ENCODE measurements at regions not wholly inside any gene's neighbourhood (a gene's known extent, or its start where the extent isn't known, plus 50 kb on each side); places are given as distances from the start of the nearest gene placed in this dataset.

GRCh38 chr6:105753207-105753606 lies 332.9 kb upstream of the PRDM1 start:
- no peak for DNase-seq

GRCh38 chr6:105750089-105750488 lies 336.0 kb upstream of the PRDM1 start:
- no peak for DNase-seq

GRCh38 chr6:105748737-105749161 lies 337.4 kb upstream of the PRDM1 start:
- DNase-seq, result no peak

GRCh38 chr6:105747823-105748405 lies 338.2 kb upstream of the PRDM1 start:
- no peak for DNase-seq

- DNase-seq, result peak; percentile 75
These were observed 339.6 kb upstream of the PRDM1 start for GRCh38 chr6:105746509-105746908.

- no peak for DNase-seq
These were observed 340.0 kb upstream of the PRDM1 start for GRCh38 chr6:105746130-105746505.

GRCh38 chr6:105745464-105746129 lies 340.5 kb upstream of the PRDM1 start:
- DNase-seq, result peak; percentile 59

GRCh38 chr6:105744815-105745214 lies 341.3 kb upstream of the PRDM1 start:
- peak; percentile 64 for DNase-seq

- no peak for DNase-seq
These were observed 338.2 kb upstream of the PREP start for GRCh38 chr6:105740946-105741645.

GRCh38 chr6:105739764-105740163 lies 336.9 kb upstream of the PREP start:
- no peak for DNase-seq

GRCh38 chr6:105733556-105734162 lies 330.8 kb upstream of the PREP start:
- peak; percentile 57 for DNase-seq

- DNase-seq, result no peak
These were observed 326.1 kb upstream of the PREP start for GRCh38 chr6:105728995-105729394.

GRCh38 chr6:105726902-105727655 lies 324.2 kb upstream of the PREP start:
- no peak for DNase-seq

GRCh38 chr6:105714846-105715245 lies 312.0 kb upstream of the PREP start:
- no peak for DNase-seq

GRCh38 chr6:105713474-105714118 lies 310.7 kb upstream of the PREP start:
- DNase-seq, result no peak

GRCh38 chr6:105711216-105711615 lies 308.3 kb upstream of the PREP start:
- no peak for DNase-seq

- DNase-seq, result no peak
These were observed 302.7 kb upstream of the PREP start for GRCh38 chr6:105705608-105706007.

- DNase-seq, result no peak
These were observed 292.6 kb upstream of the PREP start for GRCh38 chr6:105695461-105695860.

GRCh38 chr6:105692613-105693215 lies 289.8 kb upstream of the PREP start:
- DNase-seq, result no peak

- no peak for DNase-seq
These were observed 289.1 kb upstream of the PREP start for GRCh38 chr6:105691971-105692370.

GRCh38 chr6:105691081-105691480 lies 288.2 kb upstream of the PREP start:
- no peak for DNase-seq

GRCh38 chr6:105688573-105688972 lies 285.7 kb upstream of the PREP start:
- DNase-seq, result no peak
